HL-60 (cell line): ENCODE measurements at regions not wholly inside any gene's neighbourhood (a gene's known extent, or its start where the extent isn't known, plus 50 kb on each side); places are given as distances from the start of the nearest gene placed in this dataset.

Experiments
- CTCF ChIP-seq: IDR thresholded peaks from one replicate; pipeline ENCODE4 v1.5.1; 2011; ENCODE audit warnings: low read length, control low read depth, inconsistent platforms; ENCODE audit not compliant: insufficient read depth
- GABPA ChIP-seq: IDR thresholded peaks from 2 replicates; pipeline ENCODE4 v1.6.1; 2012; ENCODE audit warnings: low read depth
- POLR2AphosphoS5 ChIP-seq: IDR thresholded peaks from 2 replicates; pipeline ENCODE4 v1.6.1; 2012; ENCODE audit warnings: low read depth
- REST ChIP-seq: IDR thresholded peaks from 2 replicates; pipeline ENCODE4 v1.6.1; 2012; ENCODE audit warnings: low read depth; ENCODE audit not compliant: insufficient replicate concordance
- SPI1 ChIP-seq: IDR thresholded peaks from 2 replicates; pipeline ENCODE4 v1.6.1; 2012; ENCODE audit warnings: low read depth, mild to moderate bottlenecking, borderline replicate concordance

- no peak for TF ChIP-seq CTCF
- TF ChIP-seq POLR2AphosphoS5, result no peak
- TF ChIP-seq REST, result no peak
- no peak for TF ChIP-seq GABPA
- no peak for TF ChIP-seq SPI1
Observed at GRCh38 chr10:31148951-31149350, 117.3 kb upstream of the ZNF438 start.
